NCI-H2171 treated with DMSO at 0.1 percent for 48 hours (cell line): ENCODE measurements at regions not wholly inside any gene's neighbourhood (a gene's known extent, or its start where the extent isn't known, plus 50 kb on each side); places are given as distances from the start of the nearest gene placed in this dataset.
"Not testable (repeated sequence)": the region's sequence is repeated elsewhere in the genome, so short reads cannot be mapped to it uniquely, and the experiment has no call there.

Experiments
- DNase-seq: peaks from one replicate; lab custom pipeline; 2025; lab: John Stamatoyannopoulos, UW

DNA sequence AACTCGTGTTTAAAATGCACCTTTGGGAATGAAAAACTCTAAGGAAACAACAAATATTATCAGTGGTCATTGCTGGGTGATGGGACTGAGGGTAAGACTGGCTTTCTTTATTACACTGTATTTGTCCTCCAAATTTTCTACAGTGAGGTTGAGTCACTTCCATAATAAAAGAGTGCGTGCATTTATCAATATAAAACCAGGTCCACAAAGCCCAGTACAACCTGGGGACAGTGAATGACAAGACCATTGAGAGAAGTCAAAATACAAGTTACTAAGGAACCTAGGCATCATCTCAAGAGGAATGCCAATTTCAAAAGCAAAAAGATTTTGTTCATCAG lies 76.4 kb downstream of the MAGED4 start:
- no peak for DNase-seq

DNA sequence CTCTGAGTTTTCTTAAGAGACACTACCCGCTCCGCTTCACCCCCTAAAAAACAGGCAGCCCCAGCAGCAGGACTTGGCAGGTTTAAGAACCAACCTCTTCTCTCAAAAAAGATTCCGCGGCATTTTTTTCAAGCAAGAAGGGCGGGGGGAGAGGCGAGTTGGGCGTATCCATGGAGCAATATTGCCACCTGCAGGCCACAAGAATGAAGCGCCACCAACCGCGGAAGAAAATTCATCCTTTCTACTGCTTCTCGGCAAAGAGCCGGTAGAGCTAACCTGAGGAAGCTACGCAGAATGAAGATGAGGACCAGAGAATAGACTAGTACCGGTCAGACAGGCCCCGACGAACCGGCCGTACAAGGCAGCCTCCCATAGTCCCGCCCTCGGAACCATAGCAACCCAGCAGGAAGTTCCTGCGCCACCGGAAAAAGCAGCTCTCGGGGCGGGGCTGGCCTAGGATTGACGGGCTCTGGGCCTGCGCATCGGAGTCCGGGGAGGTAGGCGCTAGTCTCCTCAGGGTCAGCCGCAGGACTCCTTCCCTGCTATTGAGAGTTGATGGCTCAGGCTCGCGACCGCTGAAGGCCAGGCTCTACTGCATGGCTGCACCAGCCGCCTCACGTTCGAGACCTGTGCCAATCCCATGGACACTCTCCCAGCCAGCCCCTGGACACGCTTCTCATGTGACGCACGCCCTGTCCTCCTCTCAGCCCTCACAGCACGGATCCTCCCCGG lies 76.9 kb downstream of the MAGED4 start:
- peak; percentile 83 for DNase-seq

DNA sequence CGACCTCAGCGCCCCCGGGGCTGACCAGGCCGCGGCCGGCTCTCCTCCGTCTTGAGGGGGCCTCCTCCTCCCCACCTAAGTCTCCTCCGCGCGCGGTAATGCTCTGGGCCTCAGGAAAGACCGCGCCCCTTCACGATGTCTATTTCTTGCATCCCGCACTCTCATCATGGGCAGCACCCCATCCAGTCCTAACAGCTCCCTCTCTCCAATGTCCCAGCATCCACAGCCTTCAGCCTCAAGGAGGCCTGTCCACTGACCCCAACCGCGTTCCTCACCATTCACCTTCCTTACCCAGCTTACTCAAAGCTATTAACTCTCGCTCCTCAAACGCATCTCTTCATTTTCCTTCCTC lies 77.5 kb downstream of the MAGED4 start:
- no peak for DNase-seq

DNA sequence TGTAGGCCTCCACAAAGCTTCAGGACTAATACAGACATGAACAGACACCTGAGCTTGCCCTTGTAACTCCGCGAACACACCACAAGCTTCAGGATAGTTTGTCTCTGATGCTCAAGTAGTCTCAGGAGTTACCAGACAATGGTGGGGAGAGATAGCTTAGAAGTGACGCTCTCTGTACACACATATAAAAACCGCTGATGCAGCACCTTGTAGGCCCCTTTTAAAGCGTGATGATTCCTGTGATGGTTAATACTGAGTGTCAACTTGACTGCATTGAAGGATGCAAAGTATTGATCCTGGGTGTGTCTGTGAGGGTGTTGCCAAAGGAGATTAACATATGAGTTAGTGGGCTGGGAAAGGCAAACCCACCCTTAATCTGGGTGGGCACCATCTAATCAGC lies 78.7 kb downstream of the MAGED4 start:
- DNase-seq: no peak

DNA sequence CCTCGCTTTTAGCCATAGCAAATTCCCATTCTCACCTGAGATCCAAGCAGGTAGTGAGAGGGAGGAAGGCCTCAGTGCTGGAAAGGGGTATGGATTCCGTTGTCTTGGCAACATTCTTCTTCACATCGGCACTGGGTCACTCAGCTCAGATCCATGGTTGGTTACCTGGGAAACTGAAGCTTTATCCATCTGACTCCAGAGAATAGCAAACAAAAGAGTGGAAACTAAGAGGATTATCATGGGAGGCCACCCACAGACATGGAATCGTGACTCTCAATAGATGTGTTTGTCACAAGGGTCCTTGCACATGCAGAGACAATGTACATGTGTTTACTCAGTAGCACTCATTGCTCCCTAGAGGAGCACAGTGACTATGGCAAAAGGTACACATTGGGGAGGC lies 81.0 kb downstream of the MAGED4 start:
- no peak for DNase-seq

DNA sequence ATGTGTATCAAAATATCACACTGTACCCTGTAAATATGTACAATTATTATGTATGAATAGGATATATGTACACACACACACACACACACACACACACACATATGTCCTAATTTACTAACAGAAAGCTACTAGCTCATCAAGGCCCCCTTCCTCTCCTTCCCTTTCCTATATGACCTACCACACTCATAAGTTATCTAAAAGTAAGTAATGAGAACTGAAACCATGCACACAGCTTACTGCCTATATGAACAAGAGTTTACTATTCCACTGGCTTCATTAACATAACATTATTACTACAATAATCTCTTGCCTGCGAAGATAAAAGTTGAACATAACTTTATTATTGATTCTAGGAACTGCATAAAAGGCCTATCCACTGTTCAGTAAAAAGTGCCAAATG lies 83.8 kb downstream of the MAGED4 start:
- not testable (repeated sequence) for DNase-seq

DNA sequence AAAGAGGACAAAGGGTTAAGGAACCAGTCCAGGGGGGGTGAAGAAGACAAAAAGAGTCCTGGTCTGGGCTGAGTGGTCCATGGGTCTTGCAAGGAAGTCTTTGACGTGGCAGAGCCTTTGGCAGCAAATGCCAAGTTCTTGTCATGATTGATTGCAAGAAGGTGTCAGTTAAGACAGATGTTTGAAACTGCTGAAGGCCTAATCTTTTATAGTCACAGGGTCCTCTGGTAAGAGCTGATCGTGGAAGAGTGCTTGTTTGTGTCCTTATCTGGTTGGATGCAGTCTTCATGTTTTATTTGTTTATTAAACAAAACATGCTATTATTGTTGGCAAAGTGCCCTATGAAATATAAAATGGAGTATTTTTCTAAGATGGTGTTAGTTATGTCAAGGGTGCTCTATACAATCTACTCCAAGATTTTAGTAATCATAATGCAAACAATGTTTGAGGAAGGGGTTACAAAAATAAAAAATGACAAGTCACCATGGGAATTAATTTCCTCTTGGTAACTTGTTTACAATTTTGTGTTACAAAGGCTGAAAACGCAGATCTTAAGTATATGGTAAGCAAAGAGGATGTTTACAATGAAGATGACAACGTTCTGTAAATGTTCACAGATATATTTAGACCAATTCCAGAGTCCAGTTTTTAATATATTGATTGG lies 85.9 kb downstream of the MAGED4 start:
- DNase-seq: no peak

DNA sequence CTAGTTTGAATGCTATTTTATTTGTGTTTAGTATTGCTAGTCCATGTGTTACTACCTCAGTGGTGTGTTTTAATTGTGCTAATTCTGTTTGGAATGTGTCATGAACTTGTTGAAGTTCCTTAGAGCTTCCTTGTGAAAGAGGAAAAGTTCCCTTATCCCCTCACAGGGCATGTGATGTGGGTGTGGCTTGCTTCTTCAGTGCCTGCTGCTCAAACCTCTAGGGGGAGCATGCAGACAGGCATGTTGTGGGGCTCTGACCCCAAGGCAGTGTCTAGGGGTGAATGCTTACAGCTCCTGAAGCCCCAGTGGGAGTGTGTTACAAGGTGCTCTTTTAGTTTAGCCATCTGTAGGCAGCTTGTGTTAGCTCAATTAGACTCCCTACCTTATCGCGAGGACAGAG lies 86.5 kb downstream of the MAGED4 start:
- DNase-seq: peak; percentile 3

DNA sequence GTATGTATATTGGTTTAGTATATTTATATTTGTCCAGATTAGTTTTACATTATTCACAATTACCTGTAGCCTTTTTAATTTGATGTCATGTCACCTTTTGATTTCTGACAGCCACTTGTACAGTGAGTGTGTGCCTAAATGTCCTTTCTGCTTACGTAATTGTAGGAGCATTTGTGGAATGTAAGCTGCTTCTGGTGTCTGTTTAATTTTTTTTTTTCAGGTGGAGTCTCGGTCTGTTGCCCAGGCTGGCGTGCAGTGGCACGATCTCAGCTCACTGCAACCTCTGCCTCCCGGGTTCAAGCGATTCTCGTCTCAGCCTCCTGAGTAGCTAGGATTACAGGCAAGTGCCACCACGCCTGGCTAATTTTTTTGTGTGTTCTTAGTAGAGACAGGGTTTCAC lies 91.2 kb upstream of the XAGE2 start:
- DNase-seq: no peak

DNA sequence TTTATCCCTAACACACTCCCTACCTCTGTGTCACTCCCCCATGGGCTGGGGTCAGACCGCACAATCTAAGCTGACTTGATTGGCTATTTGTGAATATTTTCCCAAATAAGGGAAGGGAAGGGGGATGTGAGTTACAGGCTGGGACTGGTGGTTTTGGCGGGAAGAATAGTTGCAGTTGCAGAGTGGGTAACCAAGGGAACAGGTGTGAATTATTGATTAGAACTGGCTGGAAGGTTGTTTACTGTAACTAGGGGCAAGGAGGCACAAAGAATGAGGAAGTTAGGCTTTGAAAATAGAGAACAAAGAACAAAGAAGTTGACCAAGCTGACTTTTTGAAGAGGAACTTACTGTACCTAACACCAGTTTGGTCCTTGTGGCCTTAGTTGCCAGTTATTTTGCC lies 88.0 kb upstream of the XAGE2 start:
- no peak for DNase-seq

DNA sequence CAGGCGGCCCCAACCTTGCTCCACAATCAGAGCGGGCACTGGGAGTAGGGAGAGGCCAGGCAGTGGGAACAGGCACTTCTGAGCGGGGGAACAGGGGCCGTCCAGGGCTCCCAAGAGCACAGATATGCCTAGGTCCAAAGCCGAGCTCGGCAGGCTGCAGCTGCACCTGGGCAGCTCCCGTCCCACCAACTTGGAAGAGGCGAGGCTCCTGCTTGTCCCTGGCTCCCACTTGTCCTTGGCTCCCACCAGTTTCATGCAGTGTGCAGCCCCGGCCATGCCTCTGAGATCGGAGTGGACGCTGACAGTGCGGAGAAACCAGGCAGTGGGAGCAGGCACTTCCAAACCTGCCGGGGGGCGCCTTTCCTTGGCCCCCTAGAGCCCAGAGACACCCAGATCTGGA lies 84.0 kb upstream of the XAGE2 start:
- no peak for DNase-seq

DNA sequence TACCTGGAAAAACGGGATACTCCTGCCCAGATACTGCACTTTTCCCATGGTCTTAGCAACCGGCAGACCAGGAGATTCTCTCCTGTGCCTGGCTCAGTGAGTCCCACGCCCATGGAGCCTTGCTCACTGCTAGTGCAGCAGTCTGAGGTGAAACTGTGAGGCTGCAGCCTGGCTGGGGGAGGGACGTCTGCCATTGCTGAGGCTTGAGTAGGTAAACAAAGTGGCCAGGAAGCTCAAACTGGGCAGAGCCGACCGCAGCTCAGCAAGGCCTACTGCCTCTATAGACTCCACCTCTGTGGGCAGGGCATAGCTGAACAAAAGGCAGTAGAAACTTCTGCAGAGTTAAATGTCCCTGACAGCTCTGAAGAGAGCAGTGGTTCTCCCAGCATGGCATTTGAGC lies 69.9 kb upstream of the XAGE2 start:
- not testable (repeated sequence) for DNase-seq

DNA sequence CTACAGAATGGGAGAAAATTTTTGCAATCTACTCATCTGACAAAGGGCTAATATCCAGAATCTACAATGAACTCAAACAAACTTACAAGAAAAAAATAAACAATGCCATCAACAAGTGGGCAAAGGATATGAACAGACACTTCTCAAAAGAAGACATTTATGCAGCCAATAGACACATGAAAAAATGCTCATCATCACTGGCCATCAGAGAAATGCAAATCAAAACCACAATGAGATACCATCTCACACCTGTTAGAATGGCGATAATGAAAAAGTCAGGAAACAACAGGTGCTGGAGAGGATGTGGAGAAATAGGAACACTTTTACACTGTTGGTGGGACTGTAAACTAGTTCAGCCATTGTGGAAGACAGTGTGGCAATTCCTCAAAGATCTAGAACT lies 60.3 kb upstream of the XAGE2 start:
- DNase-seq: not testable (repeated sequence)
